DMS153 treated with DMSO at 0.1 percent for 48 hours (cell line): ENCODE measurements at regions not wholly inside any gene's neighbourhood (a gene's known extent, or its start where the extent isn't known, plus 50 kb on each side); places are given as distances from the start of the nearest gene placed in this dataset.

Experiments
- DNase-seq: peaks from one replicate; lab custom pipeline; 2025; ENCODE audit not compliant: unreplicated experiment; lab: John Stamatoyannopoulos, UW

DNA sequence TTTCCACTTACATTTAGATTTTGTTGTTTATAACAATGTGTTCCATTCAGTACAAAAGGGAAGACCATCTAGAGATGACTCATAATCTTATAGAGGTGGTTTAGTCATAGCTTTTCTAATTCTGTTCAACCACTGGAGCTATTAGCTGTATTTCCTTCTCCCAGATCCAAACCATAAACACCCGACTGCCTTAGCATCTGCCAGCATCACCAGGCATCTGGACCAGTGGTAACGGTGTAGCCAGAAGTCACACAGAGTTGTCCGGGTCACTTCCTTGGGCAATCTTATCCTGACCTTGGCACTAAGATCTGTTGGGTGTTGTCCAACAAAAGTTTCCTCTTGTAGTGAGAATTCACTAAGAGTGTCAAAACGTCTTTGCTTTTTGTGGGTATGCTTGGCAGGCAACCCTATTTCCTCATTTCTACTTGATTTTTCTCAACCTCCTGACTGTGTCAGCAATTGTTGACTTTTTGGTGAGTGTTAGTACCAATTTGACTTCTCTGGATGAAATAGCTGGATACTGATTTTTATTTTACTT is 372.1 kb upstream of the B3GALT2 start:
- DNase-seq, result no peak

DNA sequence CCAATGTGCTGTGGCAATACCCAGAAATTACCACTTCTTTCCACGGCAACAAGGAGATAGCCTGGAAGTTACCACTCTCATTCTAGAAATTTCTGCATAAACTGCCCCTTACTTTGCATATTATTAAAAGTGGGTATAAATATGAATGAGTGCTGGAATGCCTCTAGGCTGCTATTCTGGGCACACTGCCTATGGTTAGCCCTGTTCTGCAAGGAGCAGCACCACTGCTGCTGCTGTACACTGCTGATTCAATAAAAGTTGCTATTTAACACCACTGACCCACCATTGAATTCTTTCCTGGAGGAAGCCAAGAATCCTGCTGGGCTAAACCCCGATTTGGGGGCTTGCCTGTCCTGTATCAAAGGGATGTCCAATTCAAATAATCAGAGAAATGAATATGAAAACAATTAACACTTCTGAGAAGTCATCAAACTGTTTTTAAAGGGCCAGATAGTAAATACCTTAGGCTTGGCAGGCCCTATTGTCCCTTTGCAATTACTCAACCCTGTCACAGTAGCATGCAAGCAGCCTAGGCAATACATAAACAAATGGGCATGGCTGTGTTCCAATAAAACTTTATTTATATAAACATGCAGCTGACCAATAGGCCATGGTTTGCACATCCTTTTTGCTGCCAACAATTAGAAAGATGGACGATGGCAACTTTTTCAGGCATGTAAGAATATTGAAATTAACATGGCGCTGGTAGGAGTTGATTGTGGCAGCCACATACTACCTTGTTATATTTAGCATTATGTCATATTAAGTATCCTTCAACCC is 369.4 kb upstream of the B3GALT2 start:
- DNase-seq, result no peak

DNA sequence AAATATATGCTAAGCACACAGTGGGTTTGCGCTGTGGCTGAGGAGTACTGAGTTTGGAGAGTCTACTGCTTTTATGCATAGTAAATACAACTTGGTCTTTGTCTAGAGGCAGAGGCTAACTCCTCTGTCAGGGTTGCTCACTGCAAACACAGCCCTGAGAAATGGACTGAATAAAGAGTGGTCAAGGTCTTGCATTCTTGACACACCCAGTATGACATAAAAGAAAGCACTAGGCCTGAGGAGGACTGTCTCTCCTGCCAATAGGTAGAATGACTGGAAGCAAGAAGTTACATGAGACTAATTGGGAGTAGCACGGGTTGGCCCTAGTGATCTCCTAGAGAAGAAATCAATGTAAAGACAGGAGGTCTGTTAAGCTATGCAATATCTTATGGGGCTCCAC is 367.2 kb upstream of the B3GALT2 start:
- no peak for DNase-seq

DNA sequence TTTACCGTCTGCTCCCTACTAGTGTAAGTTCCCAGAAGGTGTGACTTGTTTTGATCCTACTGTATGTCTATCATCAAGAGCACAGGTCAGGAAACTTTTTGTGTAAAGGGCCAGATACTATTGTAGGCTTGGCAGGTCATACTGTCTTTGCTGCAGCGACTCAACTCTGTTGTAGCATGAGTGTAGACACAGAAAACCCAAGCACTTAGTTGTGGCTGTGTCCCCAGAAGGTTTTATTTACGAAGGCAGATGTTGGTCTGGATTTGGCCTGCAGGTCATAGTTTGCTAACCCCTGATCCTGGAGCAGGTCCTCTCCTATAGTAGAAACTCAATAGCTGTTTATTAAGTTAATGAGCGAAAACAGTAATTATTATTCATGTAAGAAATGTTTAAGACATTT is 365.9 kb upstream of the B3GALT2 start:
- DNase-seq, result no peak

- no peak for DNase-seq
These were observed 362.7 kb upstream of the B3GALT2 start for GRCh38 chr1:193549081-193549480.

DNA sequence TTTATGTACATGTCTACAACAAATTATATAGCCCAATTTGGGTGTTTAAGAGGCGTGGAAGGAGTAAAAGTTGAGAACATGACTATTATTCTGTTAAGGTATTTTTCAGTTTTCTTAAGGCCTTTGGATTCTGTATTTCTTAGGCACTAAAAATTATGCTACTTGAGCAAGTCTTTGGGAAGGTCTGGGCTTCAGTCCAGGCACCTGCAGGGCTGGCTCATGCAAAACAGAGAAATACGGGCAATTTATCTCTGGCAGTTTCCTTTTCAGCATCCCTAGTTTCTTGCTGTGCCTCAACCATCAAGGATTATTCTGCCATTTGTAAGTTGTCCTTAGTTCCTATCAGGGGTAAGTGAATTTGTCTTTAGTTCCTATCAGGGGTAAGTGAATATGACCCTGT is 358.8 kb upstream of the B3GALT2 start:
- DNase-seq, result no peak

DNA sequence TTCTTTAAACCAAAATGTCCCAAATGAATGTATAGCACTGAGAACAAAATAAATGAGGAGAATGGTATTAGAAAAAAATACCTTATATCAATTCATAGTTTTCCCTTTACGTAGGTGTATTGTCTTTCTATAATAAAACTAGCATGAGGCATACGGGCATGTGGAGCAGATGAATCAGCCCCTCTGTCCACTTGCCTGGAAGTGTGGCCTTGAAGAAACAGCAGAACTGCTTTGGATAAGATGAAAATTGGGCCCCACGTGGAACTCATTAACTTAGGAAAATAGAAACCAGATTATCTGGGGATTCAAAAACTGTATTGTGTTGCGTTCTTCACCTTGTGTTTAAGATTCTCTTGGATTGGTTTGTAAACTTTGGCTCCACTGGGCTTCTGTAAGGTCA is 356.8 kb upstream of the B3GALT2 start:
- DNase-seq, result no peak

GRCh38 chr1:193542690-193543089 is 356.3 kb upstream of the B3GALT2 start:
- DNase-seq, result no peak

- no peak for DNase-seq
These were observed 354.1 kb upstream of the B3GALT2 start for GRCh38 chr1:193540511-193540910.

- DNase-seq, result no peak
These were observed 353.5 kb upstream of the B3GALT2 start for GRCh38 chr1:193539731-193540459.

DNA sequence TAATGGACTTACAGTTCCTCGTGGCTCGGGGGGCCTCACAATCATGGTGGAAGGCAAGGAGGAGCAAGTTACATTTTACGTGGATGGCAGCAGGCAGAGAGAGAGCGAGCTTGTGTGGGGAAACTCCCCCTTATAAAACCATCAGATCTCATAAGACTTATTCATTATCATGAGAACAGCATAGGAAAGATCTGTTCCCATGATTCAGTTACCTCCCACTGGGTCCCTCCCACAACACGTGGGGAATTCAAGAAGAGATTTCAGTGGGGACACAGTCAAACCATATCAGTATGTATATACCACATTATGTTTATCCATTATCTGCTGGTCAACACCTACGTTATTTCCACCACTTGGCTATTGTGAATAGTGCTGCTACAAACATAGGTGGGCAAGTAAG is 352.3 kb upstream of the B3GALT2 start:
- no peak for DNase-seq

GRCh38 chr1:193538003-193538354 is 351.6 kb upstream of the B3GALT2 start:
- no peak for DNase-seq

DNA sequence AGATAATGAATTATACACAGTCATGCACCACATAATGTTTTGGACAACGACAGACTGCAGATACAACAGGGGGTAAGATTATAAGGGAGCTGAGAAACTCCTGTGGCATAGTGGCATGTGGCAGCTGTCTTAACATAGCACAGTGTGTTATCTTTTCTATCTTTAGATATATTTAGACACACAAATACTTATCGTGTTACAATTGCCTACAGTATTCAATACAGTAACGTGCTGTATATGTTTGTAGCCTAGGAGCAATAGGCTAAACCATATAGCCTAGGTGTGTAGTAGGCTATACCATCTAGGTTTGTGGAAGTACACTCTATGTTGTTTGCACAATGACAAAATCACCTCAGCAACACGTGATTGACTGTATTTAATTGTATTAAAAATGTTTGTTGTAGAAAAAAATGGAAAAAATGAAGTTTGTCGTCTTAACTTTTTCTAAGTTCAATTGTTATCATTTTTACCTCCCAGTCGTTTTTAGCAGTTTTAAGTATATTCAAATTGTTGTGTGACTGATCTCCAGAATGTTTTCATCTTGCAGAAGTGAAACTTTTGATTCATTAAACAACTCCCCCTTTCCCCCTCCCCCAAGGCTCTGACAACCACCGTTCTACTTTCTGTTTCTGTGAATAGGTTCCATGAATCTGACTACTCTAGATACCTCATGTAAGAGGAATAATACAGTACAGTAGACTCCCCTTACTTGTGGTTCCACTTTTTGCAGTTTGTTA is 351.0 kb upstream of the B3GALT2 start:
- no peak for DNase-seq

- DNase-seq, result no peak
These were observed 347.4 kb upstream of the B3GALT2 start for GRCh38 chr1:193533853-193534252.

- no peak for DNase-seq
These were observed 339.7 kb upstream of the B3GALT2 start for GRCh38 chr1:193525917-193526710.

DNA sequence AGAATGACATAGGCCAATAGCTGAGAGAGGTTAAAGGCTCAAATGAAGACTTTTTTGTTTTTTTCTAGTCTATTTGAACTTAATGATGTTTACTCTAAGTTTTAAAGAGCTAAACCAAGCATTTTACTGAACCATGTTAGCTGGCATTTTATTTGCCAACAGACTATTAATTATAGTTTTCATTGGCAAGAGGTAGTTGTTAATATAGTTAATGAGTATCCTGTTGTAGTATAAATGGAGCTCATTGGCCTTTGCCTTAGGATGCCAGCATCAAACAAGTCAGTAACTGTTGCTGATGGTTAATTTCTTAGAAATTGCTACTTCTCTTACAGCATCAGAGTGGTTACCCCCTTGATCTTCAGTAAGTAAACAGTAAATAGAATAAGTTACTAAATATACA is 339.0 kb upstream of the B3GALT2 start:
- no peak for DNase-seq

GRCh38 chr1:193524616-193525015 is 338.2 kb upstream of the B3GALT2 start:
- DNase-seq, result no peak

DNA sequence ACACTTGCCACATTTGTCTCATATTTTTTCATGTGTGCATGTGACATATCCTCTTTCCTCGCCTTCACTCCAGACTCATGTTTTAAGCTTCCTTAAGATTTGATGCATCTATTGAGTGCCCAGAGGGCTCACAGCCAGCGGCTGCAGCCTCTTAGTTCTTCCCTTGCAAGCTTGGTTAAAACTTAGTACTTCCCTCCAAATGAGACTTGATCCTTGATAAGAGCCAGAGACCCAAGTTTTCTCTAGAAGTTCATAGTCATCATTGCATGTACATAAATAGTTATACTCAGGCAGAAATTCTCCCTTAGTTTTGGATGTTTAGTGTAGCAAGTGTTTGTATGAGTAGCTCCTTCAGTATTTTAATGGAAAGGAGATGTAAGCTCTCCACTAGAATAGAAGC is 337.6 kb upstream of the B3GALT2 start:
- DNase-seq, result no peak

- no peak for DNase-seq
These were observed 334.1 kb upstream of the B3GALT2 start for GRCh38 chr1:193520472-193520871.

- DNase-seq, result no peak
These were observed 333.5 kb upstream of the B3GALT2 start for GRCh38 chr1:193519922-193520321.
